Panc1 (cell line): ENCODE measurements at regions not wholly inside any gene's neighbourhood (a gene's known extent, or its start where the extent isn't known, plus 50 kb on each side); places are given as distances from the start of the nearest gene placed in this dataset.

Experiments used
- ATAC-seq: fragments of 200-7000 bp; cut with Tn5 transposase; 2 replicates; pipeline ENCODE4 v1.9.1; 2020; ENCODE audit warnings: mild to moderate bottlenecking, moderate library complexity
- BruUV-seq: library from RNA; stranded (reverse); fragments of 400-500 nt; replicated peaks from 2 replicates; lab custom pipeline; 2021; lab: Mats Ljungman, UMichigan
- CTCF ChIA-PET: fragments of 300-600 bp; sonication (Branson Sonifier 250); formaldehyde crosslinking; loops from one replicate; lab custom pipeline; 2022; ENCODE audit warnings: antibody characterized with exemption; lab: Charles Lee
- POLR2A ChIA-PET: fragments of 300-600 bp; sonication (Branson Sonifier 250); formaldehyde crosslinking; loops from one replicate; lab custom pipeline; 2022; ENCODE audit warnings: antibody characterized with exemption; lab: Charles Lee
- DNase-seq: peaks from one replicate; pipeline ENCODE4 v3.0.0-alpha.2; 2010; ENCODE audit warnings: low read depth, low spot score
- H3K27ac ChIP-seq: 2 replicates; pipeline ENCODE4 v1.5.1; 2011; ENCODE audit warnings: mild to moderate bottlenecking, low read length, inconsistent platforms
- H3K27me3 ChIP-seq: fragments of 200-500 bp; sonication (Bioruptor generic); 2 replicates; pipeline ENCODE4 v1.6.0; 2014; ENCODE audit warnings: low read length, inconsistent platforms; ENCODE audit not compliant: control insufficient read depth, insufficient read depth
- H3K36me3 ChIP-seq: fragments of 200-500 bp; sonication (Bioruptor generic); 2 replicates; pipeline ENCODE4 v1.5.1; 2014; ENCODE audit warnings: inconsistent platforms, mild to moderate bottlenecking, low read length, moderate library complexity; ENCODE audit not compliant: control insufficient read depth, insufficient read depth
- H3K4me1 ChIP-seq: 2 replicates; pipeline ENCODE4 v1.5.1; 2011; ENCODE audit warnings: inconsistent platforms, mild to moderate bottlenecking, low read length, moderate library complexity; ENCODE audit not compliant: control insufficient read depth, insufficient read depth
- H3K4me3 ChIP-seq, 2 experiments: 2 replicates each; pipeline ENCODE4 v1.5.1; 2011 to 2012; ENCODE audit warnings: low read depth in 2 of 2, low read length in 2 of 2, mild to moderate bottlenecking in 2 of 2, inconsistent platforms in 1 of 2, moderate library complexity in 1 of 2
- H3K9me3 ChIP-seq: fragments of 200-500 bp; sonication (Bioruptor generic); 2 replicates; pipeline ENCODE4 v1.5.1; 2014; ENCODE audit warnings: low read depth, mild to moderate bottlenecking, inconsistent platforms, low read length, moderate library complexity; ENCODE audit not compliant: control insufficient read depth, insufficient read depth
- CTCF ChIP-seq: fragments of 450-650 bp; IDR thresholded peaks from 2 replicates; pipeline ENCODE4 v1.5.1; 2017; ENCODE audit warnings: mild to moderate bottlenecking
- POLR2AphosphoS5 ChIP-seq: IDR thresholded peaks from 2 replicates; pipeline ENCODE4 v1.6.1; 2012; ENCODE audit warnings: mild to moderate bottlenecking, low read depth, low read length, moderate library complexity
- REST ChIP-seq, 2 experiments: IDR thresholded peaks; 2 replicates each; pipeline ENCODE4 v1.6.1; 2011 to 2012; ENCODE audit warnings: low read depth in 2 of 2, control low read depth in 1 of 2, low read length in 1 of 2, mild to moderate bottlenecking in 1 of 2, moderate library complexity in 1 of 2; ENCODE audit not compliant: insufficient read depth in 1 of 2
- SIN3A ChIP-seq: IDR thresholded peaks from 2 replicates; pipeline ENCODE4 v1.6.1; 2012; ENCODE audit warnings: low read depth, mild to moderate bottlenecking, low read length, moderate library complexity, borderline replicate concordance; ENCODE audit not compliant: insufficient read depth
- TCF7L2 ChIP-seq: IDR thresholded peaks from 2 replicates; pipeline ENCODE4 v1.6.1; 2011; ENCODE audit warnings: mild to moderate bottlenecking, low read depth, low read length, inconsistent platforms
- in situ Hi-C: cut with HindIII; loops from 2 replicates; pipeline ENCODE4 v1.10.0; 2016; ENCODE audit warnings: low sequenced_read_pairs, low pct_unique_long_range_greater_than_20kb
- intact Hi-C: fragments of 100-400 bp; cut with micrococcal nuclease; formaldehyde crosslinking; loops from one replicate; pipeline ENCODE4 v1.10.0; 2022; ENCODE audit not compliant: unreplicated experiment

- no peak overlapping the region for H3K27ac ChIP-seq
- ATAC-seq = no peak
- no peak for DNase-seq
- TF ChIP-seq POLR2AphosphoS5 (no peak), CTCF (peak; percentile 17; the same call in 1 of the 2 replicates)
- CTCF ChIA-PET = no interaction called here
- BruUV-seq = no TSS peak
- no peaks in the 10 kb centered on the region for H3K27me3 ChIP-seq
- POLR2A ChIA-PET = no interaction called here
- H3K36me3 ChIP-seq = no peaks in the 10 kb centered on the region
- H3K4me3 ChIP-seq = no peak overlapping the region
- in situ Hi-C loops = no loop called here
- H3K9me3 ChIP-seq = no peaks in the 10 kb centered on the region
- H3K4me1 ChIP-seq = no peaks in the 10 kb centered on the region
- intact Hi-C loops = no loop called here
Measured at GRCh38 chr4:138494931-138495330, 252.8 kb upstream of the SLC7A11 start.

GRCh38 chr4:138494116-138494515, 252.0 kb upstream of the SLC7A11 start:
- no peak for DNase-seq

More at GRCh38 chr4:138494116-138494515, 252.0 kb upstream of the SLC7A11 start:
- intact Hi-C loops (no loop called here), in situ Hi-C loops (no loop called here)
- Histone ChIP-seq H3K27me3 (no peaks in the 10 kb centered on the region), H3K36me3 (no peaks in the 10 kb centered on the region), H3K27ac (no peak overlapping the region), H3K4me3 (no peak overlapping the region), H3K9me3 (no peaks in the 10 kb centered on the region), H3K4me1 (no peaks in the 10 kb centered on the region)
- ChIA-PET CTCF (no interaction called here), POLR2A (no interaction called here)
- BruUV-seq = no TSS peak
- no peak for ATAC-seq
- no peak for TF ChIP-seq SIN3A
- no peak for TF ChIP-seq CTCF
- no peak for TF ChIP-seq REST (IDR thresholded peaks at IDR 0.05; ENCODE audit: insufficient read depth in 1 of 2, low read depth in 2 of 2, low read length in 1 of 2)
- no peak for TF ChIP-seq TCF7L2
- TF ChIP-seq POLR2AphosphoS5 = no peak
